SW480 (cell line): ENCODE measurements at regions not wholly inside any gene's neighbourhood (a gene's known extent, or its start where the extent isn't known, plus 50 kb on each side); places are given as distances from the start of the nearest gene placed in this dataset.

Source experiments
- DNase-seq: peaks from one replicate; pipeline ENCODE4 v3.0.0-alpha.2; 2016; ENCODE audit warnings: low spot score

DNA sequence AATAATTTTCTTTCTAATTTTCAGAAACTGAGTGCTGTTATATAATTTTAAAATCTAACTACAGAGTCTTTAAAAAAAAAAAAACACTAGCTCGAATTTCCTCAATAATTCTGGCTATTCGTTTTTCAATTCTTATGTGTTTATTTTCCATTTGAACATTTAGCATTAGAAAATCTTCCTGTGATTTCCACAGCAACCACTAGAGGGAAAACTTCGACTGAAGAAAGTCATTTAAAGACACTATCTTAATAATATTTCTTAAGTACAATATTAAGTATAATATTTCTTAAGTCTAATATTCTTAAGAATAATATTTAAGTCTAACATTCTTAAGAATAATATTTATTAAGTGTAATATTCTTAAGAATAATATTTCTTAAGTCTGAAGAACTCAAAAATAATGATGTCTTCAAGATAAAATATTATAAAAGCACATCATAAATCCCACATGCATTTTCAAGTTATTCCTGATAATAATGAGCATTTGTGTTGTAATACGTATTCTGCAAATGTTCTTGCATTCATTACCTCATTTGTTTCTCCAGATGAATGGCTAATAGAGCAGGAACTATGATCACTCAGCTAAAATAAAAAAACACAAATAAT is 118.4 kb upstream of the WDR17 start:
- no peak for DNase-seq

DNA sequence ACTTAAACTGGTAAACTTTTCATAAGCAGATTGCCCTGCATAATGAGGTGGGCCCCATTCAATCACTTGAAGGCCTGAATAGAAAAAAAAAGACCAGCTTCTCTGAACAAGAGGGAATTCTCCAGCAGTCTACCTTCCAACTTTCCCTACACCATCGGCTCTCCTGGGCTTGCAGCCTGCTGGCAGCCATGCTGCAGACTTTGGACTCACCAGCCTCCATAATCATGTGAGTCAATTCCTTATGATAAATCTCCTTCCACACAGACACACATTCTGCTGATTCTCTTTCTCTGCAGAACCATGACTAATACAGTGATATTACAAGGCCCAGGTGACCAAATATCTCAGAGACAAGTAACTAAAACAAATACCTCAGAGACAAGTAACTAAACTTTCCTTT is 113.8 kb upstream of the WDR17 start:
- DNase-seq = no peak

DNA sequence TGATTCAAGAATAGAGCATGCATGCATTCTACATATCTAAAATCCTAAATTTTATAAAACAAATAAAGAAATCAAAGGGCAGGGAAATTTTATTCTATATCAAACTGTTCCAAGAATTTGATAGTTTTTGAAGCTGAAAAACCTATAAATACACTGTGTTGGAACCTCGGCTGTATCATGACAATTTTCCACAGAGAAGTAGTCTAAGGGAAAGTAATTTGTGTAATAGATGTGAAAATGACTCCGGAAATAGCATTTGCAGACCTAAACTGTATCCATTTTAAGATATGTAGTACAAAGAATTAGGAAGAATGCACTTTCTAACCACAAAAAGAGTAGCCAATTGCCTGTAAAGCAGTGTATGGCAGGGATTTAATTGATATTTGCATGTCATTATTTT is 112.5 kb upstream of the WDR17 start:
- no peak for DNase-seq

DNA sequence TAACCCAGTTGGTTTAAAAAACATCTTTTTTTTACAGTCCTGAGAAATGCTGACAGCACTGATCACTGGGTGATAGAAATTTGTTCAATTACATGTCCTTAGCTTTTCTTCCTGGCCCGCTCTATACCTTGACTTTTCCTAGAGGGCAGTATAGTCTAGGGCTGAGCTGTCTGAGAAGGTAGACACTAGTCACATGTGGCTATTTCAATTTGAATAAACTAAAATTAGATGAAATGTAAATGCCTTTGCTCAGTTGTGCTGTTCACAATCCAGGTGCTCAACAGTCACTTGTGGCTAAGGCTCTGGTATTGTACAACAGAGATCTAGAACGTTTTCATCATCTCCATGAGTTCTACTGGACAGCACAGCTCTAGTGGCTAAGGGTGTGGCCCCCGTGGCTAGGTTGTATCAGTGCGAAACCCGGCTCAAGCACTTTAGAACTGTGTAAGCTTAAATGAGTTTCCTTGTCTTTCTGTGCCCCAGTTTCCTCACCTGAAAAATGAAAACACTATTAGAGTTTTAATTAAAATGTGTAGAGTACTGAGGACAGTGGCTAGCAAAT is 111.6 kb upstream of the WDR17 start:
- DNase-seq = no peak

GRCh38 chr4:175954685-175955084 is 111.0 kb upstream of the WDR17 start:
- no peak for DNase-seq

DNA sequence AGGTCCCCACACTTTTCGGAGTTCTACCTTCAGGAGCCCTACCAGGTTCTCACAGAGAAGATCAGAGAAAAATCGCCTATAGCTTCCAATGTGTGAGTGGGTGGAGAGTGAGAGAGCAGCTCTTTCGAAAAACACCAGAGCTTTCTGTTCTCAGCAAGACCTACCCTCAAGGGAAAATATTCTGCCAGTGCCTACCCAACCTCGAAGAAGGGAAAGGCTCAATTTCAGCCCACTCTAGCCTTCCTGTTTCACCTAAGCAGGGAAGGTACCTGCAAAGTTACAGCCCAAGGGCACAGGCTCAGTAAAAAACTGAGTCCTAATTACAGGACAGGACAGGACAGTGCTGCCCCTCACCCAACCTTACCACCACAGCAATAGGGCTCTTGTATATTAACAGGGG is 104.0 kb upstream of the WDR17 start:
- no peak for DNase-seq

GRCh38 chr4:175970072-175970471 is 95.6 kb upstream of the WDR17 start:
- no peak for DNase-seq

DNA sequence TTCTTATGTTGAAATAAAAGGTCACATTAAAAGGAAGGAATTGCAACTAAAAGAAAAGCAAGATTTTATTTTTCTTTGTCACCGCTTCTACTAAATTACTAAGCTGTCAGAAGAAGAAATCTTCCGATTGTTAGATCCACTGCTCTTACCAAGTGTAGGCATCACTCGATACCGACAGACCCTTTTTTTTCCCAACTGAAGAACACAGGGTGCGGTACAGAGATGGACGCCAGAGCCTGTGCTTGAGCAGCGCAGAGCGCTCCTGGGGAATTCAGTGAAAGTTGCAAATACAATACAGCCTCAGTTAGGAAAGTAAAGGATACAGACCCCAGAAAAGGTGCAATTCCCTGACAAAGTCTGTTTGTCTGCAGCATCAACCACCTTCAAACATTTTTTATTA is 94.9 kb upstream of the WDR17 start:
- DNase-seq = no peak

- DNase-seq = no peak
Measured at GRCh38 chr4:175971388-175972179, 94.1 kb upstream of the WDR17 start.

- DNase-seq = no peak
Measured at GRCh38 chr4:175973027-175973923, 92.4 kb upstream of the WDR17 start.

DNA sequence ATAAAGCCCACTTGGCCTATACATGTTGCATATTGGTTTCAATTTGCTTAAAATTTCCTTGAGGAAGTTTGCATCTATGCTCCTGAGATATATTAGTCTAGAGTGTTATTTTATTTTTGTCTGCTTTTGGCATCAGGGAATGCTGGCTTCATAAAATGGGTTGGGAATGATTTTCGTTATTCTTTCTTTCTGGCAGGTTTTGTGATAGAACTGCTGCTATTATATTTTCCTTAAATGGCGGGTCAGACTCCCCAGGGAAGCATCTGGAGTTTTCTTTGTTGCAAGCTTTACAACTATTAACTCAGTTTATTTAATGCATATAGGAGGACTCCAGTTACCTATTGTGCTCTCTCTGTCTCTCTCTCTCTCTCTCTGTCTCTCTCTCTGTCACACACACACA is 82.0 kb upstream of the WDR17 start:
- DNase-seq = no peak

DNA sequence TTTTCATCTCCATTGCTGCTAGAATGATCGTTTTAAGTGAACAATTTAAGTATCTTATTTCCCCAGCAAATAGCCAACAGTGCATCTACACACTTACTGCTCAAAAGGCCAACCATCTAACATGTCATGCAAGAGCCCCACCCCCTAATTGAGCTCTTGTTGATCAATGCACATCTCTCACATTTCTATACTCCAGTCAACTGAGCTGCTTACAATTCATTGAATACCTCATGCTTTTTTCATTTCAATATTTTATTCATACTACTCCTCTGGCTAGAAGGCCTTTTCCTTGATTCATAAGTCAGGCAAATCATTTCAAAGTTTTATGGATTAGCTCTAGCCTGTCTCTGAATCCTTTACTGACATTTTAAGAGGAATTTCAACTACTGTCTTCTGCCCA is 79.0 kb upstream of the WDR17 start:
- DNase-seq = no peak

GRCh38 chr4:175988511-175988910 is 77.1 kb upstream of the WDR17 start:
- DNase-seq = no peak

GRCh38 chr4:175996206-175996605 is 69.4 kb upstream of the WDR17 start:
- DNase-seq = no peak

DNA sequence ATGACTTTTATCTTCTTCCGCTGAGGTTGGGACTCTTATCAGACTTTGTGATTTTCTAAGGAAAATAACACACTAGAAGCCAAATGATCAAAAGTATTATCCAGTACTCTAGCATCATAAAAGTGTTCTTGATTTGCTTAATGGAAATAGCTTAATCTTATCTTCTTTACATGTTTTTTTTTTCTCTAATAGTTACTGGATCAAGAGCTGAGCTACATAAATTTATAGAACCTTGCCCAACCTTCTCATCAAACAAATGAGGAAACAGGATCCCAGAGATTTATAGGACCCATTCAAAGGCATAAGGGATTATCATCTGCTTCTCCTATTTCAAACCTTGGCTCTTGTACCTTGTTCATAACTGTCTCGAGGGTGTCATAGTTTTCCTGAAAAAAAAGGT is 68.3 kb upstream of the WDR17 start:
- no peak for DNase-seq

GRCh38 chr4:175998782-175999181 is 66.9 kb upstream of the WDR17 start:
- no peak for DNase-seq

GRCh38 chr4:175999944-176000343 is 65.7 kb upstream of the WDR17 start:
- DNase-seq = no peak

DNA sequence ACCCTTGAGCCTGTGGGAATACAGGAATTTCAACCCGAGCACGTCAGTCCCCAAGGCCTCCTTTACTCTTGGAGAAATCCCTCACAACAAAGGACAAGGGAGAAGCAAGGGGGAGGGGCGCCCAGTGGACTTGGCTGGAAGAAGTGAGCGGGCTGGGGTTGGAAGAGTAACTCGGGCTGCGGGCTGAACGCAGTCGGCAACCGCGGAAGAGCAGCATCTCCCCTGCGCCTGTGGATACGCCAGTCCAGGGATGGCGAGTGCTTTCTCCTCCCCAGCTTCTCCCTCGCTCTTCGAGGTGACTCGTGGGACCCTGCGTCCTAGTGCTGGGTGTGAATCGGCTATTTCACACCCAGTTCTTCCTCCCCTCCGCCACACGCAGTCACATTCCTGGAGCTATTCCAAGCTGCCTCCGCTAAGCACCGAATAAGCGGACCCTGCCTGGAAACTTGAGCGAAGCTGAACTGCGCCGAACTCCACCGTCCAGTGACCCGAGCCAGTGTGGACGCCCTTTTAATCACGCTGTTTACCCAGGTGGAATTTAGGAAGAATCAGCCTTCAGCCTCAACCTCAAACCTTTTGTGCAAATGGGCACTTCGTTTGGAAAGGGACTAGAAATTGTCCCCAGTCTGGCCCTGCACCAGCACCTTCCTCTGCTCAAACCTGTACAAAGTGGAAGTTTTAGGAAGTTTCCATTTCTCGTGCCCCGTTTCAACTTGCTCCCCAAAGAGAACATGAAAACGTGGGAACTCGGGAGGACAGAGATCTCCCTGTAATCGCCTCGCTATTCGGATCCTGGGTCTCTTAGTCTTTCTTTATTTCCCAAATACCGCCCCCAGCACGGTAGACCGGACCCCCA is 64.3 kb upstream of the WDR17 start:
- DNase-seq = no peak

DNA sequence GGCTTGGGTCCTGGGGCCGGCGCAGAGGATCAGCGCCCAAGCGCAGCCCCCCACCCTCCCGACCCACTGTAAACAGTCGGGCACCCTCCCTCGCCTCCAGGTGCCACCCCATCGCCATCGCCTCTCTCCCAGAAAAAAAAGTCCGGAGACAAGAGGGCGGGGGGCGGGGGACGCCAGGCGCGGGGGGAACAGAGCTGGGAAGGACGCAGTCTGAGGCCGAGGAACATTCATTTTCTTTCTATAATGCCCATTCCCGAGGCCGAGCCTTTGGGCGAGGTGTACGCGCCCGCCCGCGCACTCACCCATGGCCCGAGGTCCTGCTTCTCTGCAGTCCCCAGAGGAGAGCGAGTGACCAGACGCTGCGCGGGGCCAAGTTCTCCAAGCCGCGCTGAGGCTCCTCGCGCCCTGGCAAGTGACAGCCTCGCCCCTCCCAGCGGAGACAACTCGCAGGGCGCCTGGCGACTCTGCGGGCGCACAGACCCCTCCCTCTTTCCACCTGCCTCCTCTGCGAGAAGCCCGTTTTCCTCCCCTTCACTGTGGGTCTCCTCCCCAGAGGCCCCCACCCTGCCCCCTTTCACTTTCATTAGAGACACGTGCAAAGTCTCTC is 63.5 kb upstream of the WDR17 start:
- no peak for DNase-seq

- DNase-seq = no peak
Measured at GRCh38 chr4:176005766-176006165, 59.9 kb upstream of the WDR17 start.

DNA sequence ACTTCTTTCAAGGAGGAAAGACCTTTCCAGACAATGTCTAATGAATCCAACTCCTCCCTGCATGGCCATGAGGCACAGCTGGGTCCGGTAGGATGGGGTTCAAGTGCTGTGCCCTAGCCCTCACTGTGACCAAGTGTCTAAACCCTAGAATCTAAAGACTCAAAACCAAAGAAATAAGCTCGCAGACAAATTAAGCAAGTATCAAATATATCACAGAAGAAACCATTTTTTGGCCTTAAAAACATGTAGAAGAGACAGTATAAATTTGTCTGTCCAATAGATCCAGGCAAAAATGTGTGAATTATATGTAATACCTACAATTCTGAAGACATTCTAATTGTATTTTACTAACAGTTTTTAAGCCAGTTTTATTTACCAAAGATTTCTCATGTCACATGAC is 56.4 kb upstream of the WDR17 start:
- no peak for DNase-seq
